ENCODE measurements at regions not wholly inside any gene's neighbourhood (a gene's known extent, or its start where the extent isn't known, plus 50 kb on each side); places are given as distances from the start of the nearest gene placed in this dataset.
"Not testable (repeated sequence)": the region's sequence is repeated elsewhere in the genome, so short reads cannot be mapped to it uniquely, and the experiment has no call there.

- TF ChIP-seq, protein P1, sequence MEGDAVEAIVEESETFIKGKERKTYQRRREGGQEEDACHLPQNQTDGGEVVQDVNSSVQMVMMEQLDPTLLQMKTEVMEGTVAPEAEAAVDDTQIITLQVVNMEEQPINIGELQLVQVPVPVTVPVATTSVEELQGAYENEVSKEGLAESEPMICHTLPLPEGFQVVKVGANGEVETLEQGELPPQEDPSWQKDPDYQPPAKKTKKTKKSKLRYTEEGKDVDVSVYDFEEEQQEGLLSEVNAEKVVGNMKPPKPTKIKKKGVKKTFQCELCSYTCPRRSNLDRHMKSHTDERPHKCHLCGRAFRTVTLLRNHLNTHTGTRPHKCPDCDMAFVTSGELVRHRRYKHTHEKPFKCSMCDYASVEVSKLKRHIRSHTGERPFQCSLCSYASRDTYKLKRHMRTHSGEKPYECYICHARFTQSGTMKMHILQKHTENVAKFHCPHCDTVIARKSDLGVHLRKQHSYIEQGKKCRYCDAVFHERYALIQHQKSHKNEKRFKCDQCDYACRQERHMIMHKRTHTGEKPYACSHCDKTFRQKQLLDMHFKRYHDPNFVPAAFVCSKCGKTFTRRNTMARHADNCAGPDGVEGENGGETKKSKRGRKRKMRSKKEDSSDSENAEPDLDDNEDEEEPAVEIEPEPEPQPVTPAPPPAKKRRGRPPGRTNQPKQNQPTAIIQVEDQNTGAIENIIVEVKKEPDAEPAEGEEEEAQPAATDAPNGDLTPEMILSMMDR (IDR thresholded peaks at IDR 0.05): not testable (repeated sequence)
- TF ChIP-seq POLR2AphosphoS5, POLR2A, EP300 (IDR thresholded peaks at IDR 0.05): not testable (repeated sequence)
Measured at GRCh38 chr2:113559820-113560219, 61.4 kb downstream of the FOXD4L1 start.
